ENCODE measurements at regions not wholly inside any gene's neighbourhood (a gene's known extent, or its start where the extent isn't known, plus 50 kb on each side); places are given as distances from the start of the nearest gene placed in this dataset.

DNA sequence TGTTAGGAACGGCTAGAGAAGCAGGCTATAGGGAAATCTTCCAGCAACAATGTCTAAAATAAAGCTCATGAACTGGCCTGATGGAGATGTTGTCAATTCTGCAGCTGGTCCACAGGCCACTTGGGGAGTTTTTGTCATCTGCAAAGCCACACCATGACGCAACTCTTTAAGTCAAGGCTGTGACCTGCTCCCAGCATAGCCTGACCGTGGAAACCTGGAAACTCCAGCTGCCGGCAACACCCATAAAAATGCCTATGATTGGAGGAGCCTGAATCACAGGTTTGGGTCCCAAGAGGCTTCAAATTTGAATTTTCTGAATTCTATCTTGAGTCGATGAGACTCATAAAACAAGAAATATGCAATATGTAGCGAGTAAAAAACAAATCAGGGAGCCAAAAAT lies 969.2 kb upstream of the PRKX start:
- H3K4me3 ChIP-seq, result no peak overlapping the region
- ATAC-seq (ENCODE audit: insufficient read depth, low FRiP score) (no peak), DNase-seq (no peak)
- H3K9me3 ChIP-seq (ENCODE audit: control insufficient read depth in 4 of 4, insufficient read depth in 3 of 4, low read length in 3 of 4), result no peaks in the 10 kb centered on the region
- no peak overlapping the region for H3K9ac ChIP-seq (ENCODE audit: insufficient read depth in 1 of 2, low read length in 2 of 2)
- H3K4me1 ChIP-seq (ENCODE audit: control insufficient read depth in 5 of 5, insufficient read depth in 5 of 5, low read length in 5 of 5), result no peaks in the 10 kb centered on the region
- TF ChIP-seq CTCF (IDR thresholded peaks at IDR 0.05; ENCODE audit: control extremely low read depth, extremely low read depth), result no peak
- H3K27ac ChIP-seq (ENCODE audit: low read depth in 1 of 2, low read length in 1 of 2), result no peak overlapping the region
- WGBS, 2 donors, result 71 to 87% methylated on average over 6 of the region's 6 CpGs
- H3K27me3 ChIP-seq (ENCODE audit: control insufficient read depth in 3 of 3, insufficient read depth in 3 of 3, low read length in 2 of 3), result peaks cover 0 to 12% (median 0%) of the 10 kb centered on the region in 3 donors
- no peaks in the 10 kb centered on the region for H3K36me3 ChIP-seq (ENCODE audit: control insufficient read depth in 4 of 4, insufficient read depth in 4 of 4, low read length in 4 of 4)

DNA sequence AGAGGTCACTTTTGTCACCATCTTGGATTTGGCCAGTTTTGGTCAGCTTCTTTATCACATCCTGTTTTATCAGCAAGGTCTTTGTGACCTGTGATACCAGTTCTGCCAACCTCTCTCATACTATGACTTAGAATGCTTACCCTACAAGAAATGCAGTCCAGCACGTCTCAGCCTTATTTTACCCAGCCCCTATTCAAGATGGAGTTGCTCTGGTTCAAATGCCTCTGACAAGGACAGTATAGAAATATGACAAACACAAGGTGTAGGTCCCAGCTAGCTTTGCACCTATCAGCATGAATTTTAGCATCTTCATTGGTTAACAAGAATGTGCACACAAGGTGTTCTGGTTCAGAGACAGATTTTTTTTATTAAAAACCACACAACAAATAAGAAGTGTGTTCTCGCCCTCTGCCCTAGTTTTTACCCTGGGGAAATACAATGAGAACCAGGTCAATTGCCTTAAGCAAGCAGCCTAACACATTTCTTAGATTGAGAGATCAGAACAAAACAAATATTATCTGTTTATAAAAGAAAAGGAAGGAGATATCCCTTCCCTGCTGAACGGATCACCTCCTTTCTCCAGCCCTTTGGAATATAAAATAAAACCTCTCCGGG lies 962.3 kb upstream of the PRKX start:
- Histone ChIP-seq H3K36me3 (ENCODE audit: control insufficient read depth in 4 of 4, insufficient read depth in 4 of 4, low read length in 4 of 4) (no peaks in the 10 kb centered on the region), H3K27me3 (ENCODE audit: control insufficient read depth in 3 of 3, insufficient read depth in 3 of 3, low read length in 2 of 3) (peaks cover 0 to 26% (median 0%) of the 10 kb centered on the region in 3 donors), H3K4me3 (no peak overlapping the region), H3K4me1 (ENCODE audit: control insufficient read depth in 5 of 5, insufficient read depth in 5 of 5, low read length in 5 of 5) (no peaks in the 10 kb centered on the region), H3K27ac (ENCODE audit: low read depth in 1 of 2, low read length in 1 of 2) (no peak overlapping the region), H3K9ac (ENCODE audit: insufficient read depth in 1 of 2, low read length in 2 of 2) (no peak overlapping the region), H3K9me3 (ENCODE audit: control insufficient read depth in 4 of 4, insufficient read depth in 3 of 4, low read length in 3 of 4) (no peaks in the 10 kb centered on the region)
- WGBS, 2 donors, result 51 to 79% methylated on average over 4 of the region's 4 CpGs
- DNase-seq (no peak), ATAC-seq (ENCODE audit: insufficient read depth, low FRiP score) (no peak)
- TF ChIP-seq CTCF (IDR thresholded peaks at IDR 0.05; ENCODE audit: control extremely low read depth, extremely low read depth), result no peak

DNA sequence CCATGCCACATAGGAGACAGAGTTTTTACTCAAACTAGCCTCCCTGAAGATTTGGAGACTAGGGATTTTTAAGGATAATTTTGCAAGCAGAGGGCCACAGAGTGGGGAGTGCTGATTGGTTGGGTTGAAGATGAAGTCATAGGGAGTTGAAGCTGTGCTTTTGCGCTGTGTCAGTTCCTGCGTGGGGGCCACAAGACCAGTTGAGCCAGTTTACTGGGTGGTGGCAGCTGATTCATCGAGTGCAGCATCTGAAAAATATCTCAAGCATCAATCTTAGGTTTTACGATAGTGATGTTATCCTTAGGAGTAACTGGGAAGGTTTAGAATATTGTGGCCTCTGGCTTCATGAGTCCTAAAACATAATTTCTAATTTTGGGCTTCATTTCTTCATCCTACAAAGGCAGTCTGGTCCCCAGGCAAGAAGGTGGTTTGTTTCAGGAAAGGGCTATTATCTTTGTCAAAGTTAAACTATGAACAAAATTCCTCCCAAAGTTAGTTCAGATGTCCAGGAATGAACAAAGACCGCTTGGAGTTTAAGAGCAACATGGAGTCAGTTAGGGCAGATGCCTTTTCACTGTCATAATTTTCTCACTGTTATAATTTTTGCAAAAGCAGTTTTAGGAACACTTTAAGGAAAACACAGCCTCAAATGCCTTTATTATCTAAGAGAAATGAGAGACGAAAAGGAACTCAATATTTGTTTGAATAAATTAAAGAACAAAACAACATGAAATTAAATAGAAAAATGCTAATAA lies 960.8 kb upstream of the PRKX start:
- Histone ChIP-seq H3K4me3 (no peak overlapping the region), H3K9me3 (ENCODE audit: control insufficient read depth in 4 of 4, insufficient read depth in 3 of 4, low read length in 3 of 4) (no peaks in the 10 kb centered on the region), H3K27ac (ENCODE audit: low read depth in 1 of 2, low read length in 1 of 2) (no peak overlapping the region), H3K9ac (ENCODE audit: insufficient read depth in 1 of 2, low read length in 2 of 2) (no peak overlapping the region), H3K36me3 (ENCODE audit: control insufficient read depth in 4 of 4, insufficient read depth in 4 of 4, low read length in 4 of 4) (no peaks in the 10 kb centered on the region), H3K27me3 (ENCODE audit: control insufficient read depth in 3 of 3, insufficient read depth in 3 of 3, low read length in 2 of 3) (peaks cover 0 to 28% (median 0%) of the 10 kb centered on the region in 3 donors), H3K4me1 (ENCODE audit: control insufficient read depth in 5 of 5, insufficient read depth in 5 of 5, low read length in 5 of 5) (no peaks in the 10 kb centered on the region)
- TF ChIP-seq CTCF (IDR thresholded peaks at IDR 0.05; ENCODE audit: control extremely low read depth, extremely low read depth), result no peak
- WGBS, 2 donors, result 83 to 88% methylated on average over 6 of the region's 6 CpGs
- DNase-seq (no peak), ATAC-seq (ENCODE audit: insufficient read depth, low FRiP score) (no peak)

Data from lung (tissue), 11 donors.